Spinal cord (tissue), 10 donors: ENCODE measurements at regions not wholly inside any gene's neighbourhood (a gene's known extent, or its start where the extent isn't known, plus 50 kb on each side); places are given as distances from the start of the nearest gene placed in this dataset. TPM values are rescaled to one million over a fixed set of nuclear protein-coding genes. Genes with fewer than 3 reads are reported as not detected.

Source experiments
- DNase-seq, 6 donors: peaks; one replicate each; pipeline versions ENCODE4 v3.0.0 to v3.0.0-alpha.2; 2013 to 2015; ENCODE audit warnings: low spot score in 6 of 6, low read depth in 4 of 6
- H3K27ac ChIP-seq: one replicate; pipeline ENCODE4 v1.5.1; 2013; ENCODE audit warnings: low read depth, low read length, control low read depth
- H3K27me3 ChIP-seq: one replicate; pipeline ENCODE4 v1.6.1; 2013; ENCODE audit warnings: low read length; ENCODE audit not compliant: control insufficient read depth, insufficient read depth
- H3K36me3 ChIP-seq: one replicate; pipeline ENCODE4 v1.6.1; 2013; ENCODE audit warnings: low read length; ENCODE audit not compliant: control insufficient read depth, insufficient read depth
- H3K4me1 ChIP-seq: one replicate; pipeline ENCODE4 v1.6.1; 2013; ENCODE audit warnings: low read length; ENCODE audit not compliant: control insufficient read depth, insufficient read depth
- H3K4me3 ChIP-seq: one replicate; pipeline ENCODE4 v1.5.1; 2013; ENCODE audit warnings: low read depth, low read length, control low read depth
- H3K9me3 ChIP-seq: one replicate; pipeline ENCODE4 v1.6.1; 2013; ENCODE audit warnings: low read length; ENCODE audit not compliant: control insufficient read depth, insufficient read depth
- WGBS: methylation state at CpG from one replicate; pipeline ENCODE4 v1.1.5; 2013; ENCODE audit warnings: missing lambda C conversion rate; ENCODE audit not compliant: insufficient coverage; 5-methylcytosine and 5-hydroxymethylcytosine counted together
- small RNA-seq: library from RNA; depleted of rRNA; stranded (forward); fragments of <200 nt; gene quantifications from one replicate; pipeline ENCODE3, GENCODE V24; 2014; ENCODE audit warnings: low replicate concordance
- donor health status: healthy.

GRCh38 chr2:38128653-38129052 lies 52.7 kb upstream of the CYP1B1 start:
- H3K4me3 ChIP-seq, result no peak overlapping the region
- H3K27ac ChIP-seq, result no peak overlapping the region
- WGBS, result 83% methylated on average over 2 of the region's 2 CpGs

GRCh38 chr2:38127277-38127676 lies 51.3 kb upstream of the CYP1B1 start:
- Histone ChIP-seq H3K9me3 (no peaks in the 10 kb centered on the region), H3K4me1 (peaks cover 2% of the 10 kb centered on the region), H3K27me3 (no peaks in the 10 kb centered on the region), H3K4me3 (no peak overlapping the region), H3K27ac (no peak overlapping the region), H3K36me3 (no peaks in the 10 kb centered on the region)
- DNase-seq, result no peak

More at GRCh38 chr2:38128653-38129052, 52.7 kb upstream of the CYP1B1 start:
- no peak for DNase-seq
- H3K4me1 ChIP-seq, result no peaks in the 10 kb centered on the region
- H3K36me3 ChIP-seq, result no peaks in the 10 kb centered on the region
- H3K9me3 ChIP-seq, result no peaks in the 10 kb centered on the region
- H3K27me3 ChIP-seq, result no peaks in the 10 kb centered on the region

- WGBS, result no CpG with 5 or more reads among the region's 3 CpGs
- no peaks in the 10 kb centered on the region for H3K27me3 ChIP-seq
- H3K36me3 ChIP-seq, result no peaks in the 10 kb centered on the region
- no peak overlapping the region for H3K27ac ChIP-seq
- no peaks in the 10 kb centered on the region for H3K9me3 ChIP-seq
- H3K4me1 ChIP-seq, result peaks cover 3% of the 10 kb centered on the region
- no peak overlapping the region for H3K4me3 ChIP-seq
- DNase-seq, result peak in 2 of 6 donors; percentile 61 to 77
Measured at GRCh38 chr2:38125842-38126241, 49.9 kb upstream of the CYP1B1 start.

Small RNAs in the stretch of these regions (small RNA-seq; reads per million reads assigned to genes)
- gene AC009229.3 (not detected), gene RNU6-951P (not detected)
